HG03097 (cell line): ENCODE measurements at regions not wholly inside any gene's neighbourhood (a gene's known extent, or its start where the extent isn't known, plus 50 kb on each side); places are given as distances from the start of the nearest gene placed in this dataset.
"Not testable (repeated sequence)": the region's sequence is repeated elsewhere in the genome, so short reads cannot be mapped to it uniquely, and the experiment has no call there.

Experiments
- ATAC-seq: cut with Tn5 transposase; IDR thresholded peaks from one replicate; pipeline ENCODE4 v1.9.1; 2021; ENCODE audit not compliant: unreplicated experiment, low FRiP score

DNA sequence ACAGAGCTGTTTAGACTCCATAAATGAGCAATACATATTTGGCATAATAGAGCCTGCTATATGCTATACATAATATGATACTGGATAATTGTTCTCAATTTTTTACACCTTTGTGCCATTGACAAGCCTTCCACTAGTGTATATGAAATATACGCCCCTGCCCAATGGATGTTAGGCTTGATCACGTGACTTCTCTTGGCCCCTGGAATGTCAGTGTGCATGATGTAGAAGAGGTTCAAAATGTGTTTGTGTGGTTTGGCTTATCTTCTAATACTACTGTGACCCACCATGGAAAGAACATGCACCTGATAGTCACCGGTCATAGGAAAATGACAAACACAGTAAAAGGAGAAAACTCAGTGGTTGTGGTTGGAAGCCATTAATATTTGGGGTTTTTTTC lies 479.4 kb downstream of the PCDH20 start:
- ATAC-seq, result no peak

GRCh38 chr13:60933638-60934037 lies 482.0 kb downstream of the PCDH20 start:
- no peak for ATAC-seq

DNA sequence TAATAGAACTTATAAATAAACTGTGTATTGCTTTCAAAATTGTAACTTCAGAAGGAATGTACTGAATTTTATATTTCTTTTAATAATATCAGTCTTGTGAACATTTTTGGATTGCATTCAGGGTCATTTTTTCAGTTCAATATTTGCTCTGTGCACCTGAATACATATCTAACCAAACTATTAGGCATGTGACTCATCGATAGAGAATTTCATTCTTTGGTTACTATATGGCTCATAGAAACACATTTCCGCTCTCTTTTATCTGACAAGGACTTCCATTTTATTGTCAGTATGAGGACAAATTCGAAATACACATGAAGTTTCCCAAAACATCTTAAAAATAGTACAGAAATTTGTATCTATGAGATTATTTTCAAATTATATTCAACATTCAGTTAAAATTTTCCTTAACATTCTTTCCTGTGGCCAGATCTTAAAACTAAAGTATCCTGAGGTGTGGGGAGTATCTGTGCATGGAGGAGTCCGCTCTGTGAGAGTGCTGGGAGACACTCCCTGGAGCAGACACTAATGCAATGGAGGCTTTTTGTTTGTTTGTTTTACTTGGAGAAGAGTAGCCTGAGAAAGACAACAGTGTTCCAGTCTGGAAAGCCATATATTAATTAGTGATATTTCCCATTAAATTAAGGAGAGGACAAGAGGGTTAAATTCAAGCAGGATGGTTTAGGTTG lies 483.6 kb downstream of the PCDH20 start:
- ATAC-seq, result no peak

- no peak for ATAC-seq
Measured at GRCh38 chr13:60925686-60926085, 490.0 kb downstream of the PCDH20 start.

GRCh38 chr13:60924856-60925255 lies 490.8 kb downstream of the PCDH20 start:
- ATAC-seq, result no peak

- ATAC-seq, result no peak
Measured at GRCh38 chr13:60922576-60923231, 492.9 kb downstream of the PCDH20 start.

DNA sequence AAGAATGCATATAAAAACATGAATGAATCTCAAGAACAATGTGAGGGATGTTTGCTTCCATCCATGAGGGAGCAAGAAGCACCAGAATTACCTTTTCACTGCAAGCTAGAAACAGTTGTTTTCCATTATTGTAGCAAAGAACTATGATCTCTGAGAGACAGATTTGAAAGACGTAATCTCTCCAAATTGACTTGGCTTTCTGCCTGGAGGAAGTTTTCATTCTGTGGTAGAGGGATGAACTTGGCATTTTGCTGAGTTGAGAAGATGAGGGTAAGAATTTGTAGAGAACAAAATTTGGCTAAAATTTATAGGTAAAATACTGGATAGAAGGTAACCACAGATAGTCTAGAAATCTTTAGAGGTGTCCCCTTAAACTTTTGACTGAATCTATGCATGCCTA lies 496.8 kb downstream of the TDRD3 start:
- ATAC-seq, result no peak

DNA sequence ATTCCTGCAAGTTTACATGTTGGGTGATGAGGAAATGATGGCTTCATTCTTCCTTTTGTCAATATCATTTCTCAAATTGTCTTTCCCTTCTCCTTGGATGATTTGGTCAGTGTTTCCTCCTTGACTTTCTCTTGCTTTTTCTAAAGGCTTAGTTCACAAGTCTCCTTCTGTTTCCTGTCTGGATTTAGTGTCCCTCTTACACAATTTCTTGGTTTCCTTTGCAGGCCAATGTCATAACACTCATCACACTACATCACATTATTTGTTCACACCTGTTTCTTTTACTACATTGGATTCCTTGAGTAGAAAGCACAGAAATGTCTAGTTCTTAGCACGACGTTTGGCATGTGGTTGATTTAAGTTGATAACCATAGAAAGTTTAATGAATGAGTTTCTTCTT lies 490.7 kb downstream of the TDRD3 start:
- no peak for ATAC-seq

DNA sequence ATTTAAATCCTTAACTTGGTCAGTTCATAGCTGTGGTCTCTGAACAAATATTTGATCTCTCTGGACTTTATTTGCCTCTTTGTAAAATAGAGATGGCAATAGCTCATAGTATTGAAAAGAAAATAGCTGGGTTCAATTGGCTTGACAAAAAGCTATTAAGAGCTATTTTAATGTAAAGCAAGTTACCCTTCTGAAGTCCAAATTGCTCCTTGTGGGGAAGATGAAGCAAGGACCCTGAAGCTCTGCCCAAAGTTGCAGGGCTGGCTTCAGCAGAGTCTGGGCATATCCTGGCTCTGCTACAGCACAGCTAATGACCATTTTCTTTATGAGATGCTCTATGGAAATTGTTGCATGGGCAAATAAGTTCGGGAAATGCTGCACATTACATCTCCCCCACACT lies 484.5 kb downstream of the TDRD3 start:
- no peak for ATAC-seq

DNA sequence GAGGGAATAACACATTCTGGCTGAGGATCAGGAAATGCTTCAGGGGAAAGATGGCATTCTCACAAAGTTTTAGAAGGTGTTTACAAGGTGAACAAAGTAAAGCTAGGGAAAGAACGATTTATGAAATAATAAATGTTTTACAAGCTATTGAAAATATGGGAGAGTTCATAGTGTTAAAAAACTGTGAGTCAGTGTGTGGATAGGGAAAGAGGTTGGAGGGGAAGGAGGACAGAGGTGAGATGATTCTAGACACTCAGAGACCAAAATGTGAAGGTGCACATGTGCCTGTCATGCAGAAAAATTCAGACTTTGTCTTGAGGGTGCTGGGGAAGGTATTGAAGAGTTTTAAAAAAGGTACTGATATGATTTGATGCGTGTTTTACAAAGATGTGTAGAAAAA lies 476.1 kb downstream of the TDRD3 start:
- ATAC-seq, result no peak

DNA sequence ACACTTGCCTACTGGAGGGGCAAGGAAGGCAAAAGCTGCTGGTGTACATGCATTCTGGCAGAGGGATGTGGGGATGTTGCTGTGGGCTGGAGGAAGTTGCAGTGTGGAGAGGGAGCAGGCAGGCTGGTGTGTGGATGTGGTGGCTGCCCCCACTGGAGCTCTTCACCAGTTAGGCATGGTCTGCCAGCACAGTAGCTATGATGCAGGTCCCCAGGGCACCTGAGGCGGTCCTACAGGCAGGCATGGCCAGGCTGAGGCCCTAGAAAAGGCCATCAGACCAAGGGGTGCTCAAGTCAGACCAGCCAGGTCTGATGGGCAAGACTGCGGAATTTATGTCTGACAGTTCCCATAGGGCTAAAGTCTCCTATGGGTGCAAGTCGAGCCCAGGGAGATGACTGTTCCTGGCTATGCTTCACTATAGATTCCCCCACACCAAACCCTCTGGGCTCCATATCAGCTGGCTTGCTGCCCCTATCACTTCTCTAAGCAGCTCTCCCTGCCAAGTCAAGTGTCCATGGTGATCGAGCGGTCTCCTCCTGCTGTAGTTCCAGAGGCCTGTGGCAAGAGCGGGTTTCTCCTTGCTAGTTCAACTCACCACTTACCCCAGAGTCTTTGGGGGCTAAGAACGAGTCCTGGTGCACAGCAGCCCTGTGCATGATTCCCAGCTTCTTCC lies 473.1 kb downstream of the TDRD3 start:
- no peak for ATAC-seq

DNA sequence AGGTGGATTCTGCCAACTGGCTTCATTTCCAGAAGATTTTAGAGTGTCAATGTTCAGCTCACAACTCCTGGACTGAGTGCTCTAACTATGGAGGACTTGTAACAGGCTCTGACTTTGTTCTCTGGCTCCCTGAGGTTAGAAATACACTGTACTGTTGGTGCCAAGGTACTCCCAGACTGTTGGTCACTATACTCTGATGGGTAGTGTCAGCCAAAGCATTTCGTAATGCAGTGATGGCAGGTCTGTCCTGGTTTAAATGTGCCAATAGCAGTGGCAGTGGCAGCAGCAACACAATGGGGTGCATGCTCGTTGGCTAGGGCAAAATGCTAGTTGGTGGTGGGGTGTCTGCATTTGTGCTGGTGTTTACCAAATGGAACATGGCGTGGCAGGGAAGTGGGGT lies 472.2 kb downstream of the TDRD3 start:
- ATAC-seq, result no peak

- no peak for ATAC-seq
Measured at GRCh38 chr13:60862036-60862435, 465.0 kb downstream of the TDRD3 start.

GRCh38 chr13:60857698-60858097 lies 460.7 kb downstream of the TDRD3 start:
- no peak for ATAC-seq

DNA sequence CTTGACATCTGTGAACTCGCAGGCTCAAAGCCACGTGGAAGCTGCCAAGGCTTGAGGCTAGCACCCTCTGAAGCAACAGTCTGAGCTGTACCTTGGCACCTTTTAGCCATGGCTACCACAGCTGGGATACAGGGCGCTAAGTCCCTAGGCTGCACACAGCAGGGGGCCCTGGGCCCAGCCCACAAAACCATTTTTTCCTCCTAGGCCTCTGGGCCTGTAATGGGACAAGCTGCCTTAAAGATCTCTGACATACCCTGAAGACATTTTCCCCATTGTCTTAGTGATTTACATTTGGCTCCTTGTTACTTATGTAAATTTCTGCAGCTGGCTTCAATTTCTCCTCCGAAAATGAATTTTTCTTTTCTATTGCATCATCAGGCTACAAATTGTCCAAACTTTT lies 455.9 kb downstream of the TDRD3 start:
- ATAC-seq, result no peak

DNA sequence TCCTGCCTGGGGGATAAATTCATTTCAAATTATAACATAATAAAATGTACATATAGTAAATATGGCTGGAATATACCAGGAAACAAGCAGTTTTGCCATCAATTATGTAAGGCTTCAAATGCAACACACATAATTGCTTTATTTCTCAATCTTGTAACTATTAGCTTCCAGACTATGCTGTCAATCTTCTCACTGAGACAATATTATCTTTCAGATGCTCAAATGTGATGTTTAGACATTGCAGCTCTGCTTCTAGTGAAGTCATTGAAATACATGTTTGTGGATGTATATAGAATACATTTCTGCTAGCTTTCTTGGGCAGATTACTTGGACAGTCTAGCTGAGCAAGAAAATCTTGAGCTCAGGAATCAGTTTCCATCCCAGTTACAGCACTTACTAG lies 454.4 kb downstream of the TDRD3 start:
- no peak for ATAC-seq

- ATAC-seq, result no peak
Measured at GRCh38 chr13:60850526-60850925, 453.5 kb downstream of the TDRD3 start.

DNA sequence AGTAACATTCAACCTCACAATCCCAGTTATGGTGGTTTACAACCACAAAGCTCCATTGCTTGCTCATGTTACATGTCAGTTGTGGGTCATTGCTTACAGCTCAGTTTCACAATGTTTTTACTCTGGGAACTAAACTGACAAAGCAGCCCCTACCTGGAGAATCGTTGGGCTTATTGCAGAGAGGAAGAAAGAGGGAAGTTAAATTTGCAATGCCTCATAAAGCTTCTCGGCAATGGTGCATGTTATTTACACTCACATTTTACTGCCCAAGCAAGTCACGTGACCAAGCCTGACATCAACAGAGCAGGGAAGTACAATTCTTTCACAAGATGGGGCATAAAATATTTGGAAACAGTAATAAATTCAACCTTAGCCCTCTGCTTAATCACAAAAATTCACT lies 441.6 kb downstream of the TDRD3 start:
- ATAC-seq, result no peak

DNA sequence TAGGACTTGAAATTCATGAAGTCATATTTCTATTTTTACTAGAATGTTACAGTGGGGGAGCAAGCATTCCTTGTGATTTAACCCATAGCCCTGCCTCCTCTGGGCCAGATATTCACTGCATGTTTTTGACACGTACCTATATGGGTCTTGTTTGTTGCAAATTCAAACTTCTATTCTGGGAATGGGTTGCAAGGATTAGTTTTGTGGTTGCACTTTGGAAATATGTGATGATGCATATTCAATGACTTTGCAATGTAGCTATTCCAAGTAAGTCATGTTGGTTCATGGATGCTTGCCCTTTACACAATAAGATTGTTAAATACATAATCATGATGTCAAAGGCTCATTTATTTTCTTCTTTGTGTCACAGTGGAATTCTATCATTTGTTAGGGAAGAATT lies 440.8 kb downstream of the TDRD3 start:
- ATAC-seq, result no peak

GRCh38 chr13:60836821-60837220 lies 439.8 kb downstream of the TDRD3 start:
- no peak for ATAC-seq

- ATAC-seq, result no peak
Measured at GRCh38 chr13:60811581-60811980, 414.6 kb downstream of the TDRD3 start.

GRCh38 chr13:60805640-60806039 lies 408.6 kb downstream of the TDRD3 start:
- ATAC-seq, result not testable (repeated sequence)
